ENCODE measurements at regions not wholly inside any gene's neighbourhood (a gene's known extent, or its start where the extent isn't known, plus 50 kb on each side); places are given as distances from the start of the nearest gene placed in this dataset.

DNA sequence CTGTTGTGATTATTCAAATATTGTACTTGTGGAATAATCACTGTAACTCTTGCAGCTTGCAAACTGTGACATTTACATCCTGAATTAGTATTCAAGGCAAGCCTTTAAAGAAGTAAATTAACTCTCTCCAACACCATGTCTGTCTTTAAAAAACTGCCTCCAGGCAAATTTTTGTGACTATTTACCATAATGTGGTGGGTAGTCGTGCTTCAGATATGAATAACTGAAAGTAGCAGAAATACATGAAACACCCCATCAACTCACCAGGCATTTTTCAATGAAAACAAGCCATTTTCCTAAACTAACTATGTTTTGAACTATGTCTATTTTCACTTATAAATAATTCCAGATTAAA, 217.4 kb upstream of the PSMD7 start:
- H3K36me3 ChIP-seq: no peaks in the 10 kb centered on the region
- WGBS (ENCODE audit: insufficient coverage, low coverage, low lambda C conversion rate, missing lambda C conversion rate): 45% methylated on average over 1 of the region's 1 CpG
- H3K4me1 ChIP-seq: no peaks in the 10 kb centered on the region
- intact Hi-C loops (cut with DNase I): no loop called here
- no peak for ATAC-seq
- no peak overlapping the region for H3K27ac ChIP-seq
- no peak for DNase-seq
- TF ChIP-seq, protein P1, sequence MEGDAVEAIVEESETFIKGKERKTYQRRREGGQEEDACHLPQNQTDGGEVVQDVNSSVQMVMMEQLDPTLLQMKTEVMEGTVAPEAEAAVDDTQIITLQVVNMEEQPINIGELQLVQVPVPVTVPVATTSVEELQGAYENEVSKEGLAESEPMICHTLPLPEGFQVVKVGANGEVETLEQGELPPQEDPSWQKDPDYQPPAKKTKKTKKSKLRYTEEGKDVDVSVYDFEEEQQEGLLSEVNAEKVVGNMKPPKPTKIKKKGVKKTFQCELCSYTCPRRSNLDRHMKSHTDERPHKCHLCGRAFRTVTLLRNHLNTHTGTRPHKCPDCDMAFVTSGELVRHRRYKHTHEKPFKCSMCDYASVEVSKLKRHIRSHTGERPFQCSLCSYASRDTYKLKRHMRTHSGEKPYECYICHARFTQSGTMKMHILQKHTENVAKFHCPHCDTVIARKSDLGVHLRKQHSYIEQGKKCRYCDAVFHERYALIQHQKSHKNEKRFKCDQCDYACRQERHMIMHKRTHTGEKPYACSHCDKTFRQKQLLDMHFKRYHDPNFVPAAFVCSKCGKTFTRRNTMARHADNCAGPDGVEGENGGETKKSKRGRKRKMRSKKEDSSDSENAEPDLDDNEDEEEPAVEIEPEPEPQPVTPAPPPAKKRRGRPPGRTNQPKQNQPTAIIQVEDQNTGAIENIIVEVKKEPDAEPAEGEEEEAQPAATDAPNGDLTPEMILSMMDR (IDR thresholded peaks at IDR 0.05): no peak
- no peak for TF ChIP-seq POLR2A (IDR thresholded peaks at IDR 0.05)
- no peaks in the 10 kb centered on the region for H3K9me3 ChIP-seq
- H3K27me3 ChIP-seq: no peaks in the 10 kb centered on the region
- H3K4me3 ChIP-seq: no peak overlapping the region

DNA sequence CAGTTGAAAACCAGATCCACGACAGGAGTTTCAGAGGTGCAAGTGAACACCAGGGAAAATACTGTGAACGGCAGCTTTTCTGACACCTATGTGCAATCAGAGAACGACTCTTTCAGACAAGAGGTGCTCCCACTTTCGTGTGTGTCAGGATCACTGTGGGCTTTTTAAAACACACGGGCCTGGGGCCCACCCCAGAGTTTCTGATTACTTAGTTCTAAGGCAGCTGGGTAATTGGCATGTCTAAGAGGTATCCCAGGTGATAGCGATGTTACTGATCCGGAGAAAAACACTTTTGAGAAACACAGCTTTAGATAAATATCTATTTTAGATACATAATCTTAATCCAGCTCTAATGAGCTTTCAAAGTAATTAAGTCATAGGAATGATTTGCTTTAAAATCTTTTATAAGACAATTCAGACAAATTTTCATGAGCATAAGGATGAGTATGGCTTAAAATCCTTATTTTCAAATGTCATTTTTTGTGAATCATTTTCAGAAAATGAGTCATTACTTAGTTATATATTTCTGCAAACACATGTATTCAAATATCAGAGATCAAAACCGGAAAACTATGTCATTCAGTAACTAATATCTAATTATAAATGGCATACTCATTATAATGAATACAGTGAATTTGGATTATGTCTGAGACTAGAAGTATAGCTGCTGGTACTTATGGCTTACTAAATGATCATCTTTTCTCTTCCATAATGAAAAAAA, 217.9 kb upstream of the PSMD7 start:
- no peak overlapping the region for H3K4me3 ChIP-seq
- no peaks in the 10 kb centered on the region for H3K36me3 ChIP-seq
- no peak for ATAC-seq
- no peaks in the 10 kb centered on the region for H3K27me3 ChIP-seq
- no peak for TF ChIP-seq POLR2A (IDR thresholded peaks at IDR 0.05)
- TF ChIP-seq, protein P1 (IDR thresholded peaks at IDR 0.05): no peak
- 56% methylated on average over 8 of the region's 8 CpGs for WGBS (ENCODE audit: insufficient coverage, low coverage, low lambda C conversion rate, missing lambda C conversion rate)
- no peaks in the 10 kb centered on the region for H3K9me3 ChIP-seq
- intact Hi-C loops (cut with DNase I): no loop called here
- no peak for DNase-seq
- peaks cover 0 to 1% (median 0%) of the 10 kb centered on the region in 4 donors for H3K4me1 ChIP-seq
- H3K27ac ChIP-seq: no peak overlapping the region

DNA sequence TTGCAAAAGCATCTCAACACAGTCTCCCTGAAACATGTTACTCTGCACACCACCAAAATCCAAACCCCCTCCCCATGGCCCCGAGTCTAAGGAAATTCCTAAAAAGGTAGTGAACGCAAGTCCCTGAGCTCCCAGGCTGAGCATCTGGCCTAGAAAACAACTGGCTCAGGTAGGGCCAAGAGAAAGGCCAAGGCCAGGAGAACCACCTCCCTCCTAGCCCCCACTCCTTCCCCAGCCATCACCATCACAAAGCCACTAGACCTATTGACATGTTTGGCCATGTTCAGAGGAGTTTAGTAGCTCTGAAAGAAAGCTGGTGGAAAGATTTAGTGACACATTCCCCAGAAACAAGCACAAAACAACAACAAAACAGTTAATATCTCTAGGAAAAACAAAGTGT, 220.0 kb upstream of the PSMD7 start:
- Histone ChIP-seq H3K27me3 (no peaks in the 10 kb centered on the region), H3K9me3 (no peaks in the 10 kb centered on the region), H3K36me3 (no peaks in the 10 kb centered on the region), H3K27ac (no peak overlapping the region), H3K4me3 (no peak overlapping the region), H3K4me1 (peaks cover 0 to 6% (median 0%) of the 10 kb centered on the region in 4 donors)
- no peak for ATAC-seq
- intact Hi-C loops (cut with DNase I): no loop called here
- WGBS (ENCODE audit: insufficient coverage, low coverage, low lambda C conversion rate, missing lambda C conversion rate): 100% methylated on average over 2 of the region's 2 CpGs
- DNase-seq: no peak
- no peak for TF ChIP-seq POLR2A (IDR thresholded peaks at IDR 0.05)
- TF ChIP-seq, protein P1 (IDR thresholded peaks at IDR 0.05): no peak

DNA sequence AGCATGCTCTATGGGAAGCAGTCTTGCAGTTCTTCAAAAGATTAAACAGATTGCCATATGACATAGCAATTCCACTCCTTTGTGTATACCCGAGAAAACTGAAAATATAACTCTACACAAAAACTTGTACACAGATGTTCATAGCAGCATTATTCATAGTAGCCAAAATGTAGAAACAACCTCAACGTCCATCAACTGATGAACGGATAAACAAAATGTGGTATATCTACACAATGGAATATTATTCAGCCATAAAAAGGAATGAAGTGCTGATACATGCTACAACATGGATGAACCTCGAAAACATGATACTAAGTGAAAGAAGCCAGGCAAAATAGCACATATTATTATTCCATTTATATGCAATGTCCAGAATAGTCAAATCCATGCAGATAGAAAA, 221.2 kb upstream of the PSMD7 start:
- TF ChIP-seq, protein P1 (IDR thresholded peaks at IDR 0.05): no peak
- no peak for TF ChIP-seq POLR2A (IDR thresholded peaks at IDR 0.05)
- 63% methylated on average over 4 of the region's 4 CpGs for WGBS (ENCODE audit: insufficient coverage, low coverage, low lambda C conversion rate, missing lambda C conversion rate)
- H3K4me3 ChIP-seq: no peak overlapping the region
- H3K36me3 ChIP-seq: no peaks in the 10 kb centered on the region
- DNase-seq: no peak
- no peak overlapping the region for H3K27ac ChIP-seq
- no peak for ATAC-seq
- intact Hi-C loops (cut with DNase I): no loop called here
- H3K4me1 ChIP-seq: peaks cover 0 to 6% (median 0%) of the 10 kb centered on the region in 4 donors
- H3K9me3 ChIP-seq: no peaks in the 10 kb centered on the region
- H3K27me3 ChIP-seq: no peaks in the 10 kb centered on the region

Data from right lobe of liver (tissue), 6 donors.